GM21360 (cell line): ENCODE measurements at regions not wholly inside any gene's neighbourhood (a gene's known extent, or its start where the extent isn't known, plus 50 kb on each side); places are given as distances from the start of the nearest gene placed in this dataset.
"Not testable (repeated sequence)": the region's sequence is repeated elsewhere in the genome, so short reads cannot be mapped to it uniquely, and the experiment has no call there.

Source experiments
- ATAC-seq: cut with Tn5 transposase; IDR thresholded peaks from one replicate; pipeline ENCODE4 v1.9.1; 2021; ENCODE audit warnings: mild to moderate bottlenecking, moderate library complexity; ENCODE audit not compliant: unreplicated experiment

- no peak for ATAC-seq
Observed at GRCh38 chr1:168490306-168490705, 53.5 kb downstream of the XCL2 start.

GRCh38 chr1:168488138-168488537, 55.7 kb downstream of the XCL2 start:
- ATAC-seq, result no peak

GRCh38 chr1:168486820-168487219, 57.0 kb downstream of the XCL2 start:
- not testable (repeated sequence) for ATAC-seq

- no peak for ATAC-seq
Observed at GRCh38 chr1:168485048-168485447, 58.7 kb downstream of the XCL2 start.

- no peak for ATAC-seq
Observed at GRCh38 chr1:168484083-168484482, 59.7 kb downstream of the XCL2 start.

GRCh38 chr1:168483539-168483938, 60.3 kb downstream of the XCL2 start:
- ATAC-seq, result no peak

GRCh38 chr1:168482106-168482505, 61.7 kb downstream of the XCL2 start:
- no peak for ATAC-seq

GRCh38 chr1:168481586-168481985, 62.2 kb downstream of the XCL2 start:
- no peak for ATAC-seq

GRCh38 chr1:168480997-168481396, 62.8 kb downstream of the XCL2 start:
- no peak for ATAC-seq

- no peak for ATAC-seq
Observed at GRCh38 chr1:168477792-168478191, 66.0 kb downstream of the XCL2 start.

GRCh38 chr1:168476588-168477385, 67.0 kb downstream of the XCL2 start:
- ATAC-seq, result no peak

- no peak for ATAC-seq
Observed at GRCh38 chr1:168474322-168474721, 69.5 kb downstream of the XCL2 start.

GRCh38 chr1:168473126-168473525, 70.7 kb downstream of the XCL2 start:
- ATAC-seq, result no peak

- ATAC-seq, result no peak
Observed at GRCh38 chr1:168472223-168472622, 71.6 kb downstream of the XCL2 start.

- ATAC-seq, result no peak
Observed at GRCh38 chr1:168470901-168471431, 72.8 kb downstream of the XCL2 start.

GRCh38 chr1:168469690-168470089, 74.1 kb downstream of the XCL2 start:
- ATAC-seq, result no peak

GRCh38 chr1:168468822-168469221, 75.0 kb downstream of the XCL2 start:
- no peak for ATAC-seq

- ATAC-seq, result no peak
Observed at GRCh38 chr1:168468042-168468809, 75.6 kb downstream of the XCL2 start.

GRCh38 chr1:168467452-168467851, 76.3 kb downstream of the XCL2 start:
- no peak for ATAC-seq

- ATAC-seq, result peak; percentile 54
Observed at GRCh38 chr1:168466714-168467131, 77.1 kb downstream of the XCL2 start.

GRCh38 chr1:168466092-168466713, 77.6 kb downstream of the XCL2 start:
- ATAC-seq, result peak; percentile 80
